HG03135 (cell line): ENCODE measurements at regions not wholly inside any gene's neighbourhood (a gene's known extent, or its start where the extent isn't known, plus 50 kb on each side); places are given as distances from the start of the nearest gene placed in this dataset.

ENCODE experiments used
- ATAC-seq: cut with Tn5 transposase; IDR thresholded peaks from one replicate; pipeline ENCODE4 v1.9.1; 2021; ENCODE audit warnings: mild to moderate bottlenecking, moderate library complexity; ENCODE audit not compliant: unreplicated experiment

DNA sequence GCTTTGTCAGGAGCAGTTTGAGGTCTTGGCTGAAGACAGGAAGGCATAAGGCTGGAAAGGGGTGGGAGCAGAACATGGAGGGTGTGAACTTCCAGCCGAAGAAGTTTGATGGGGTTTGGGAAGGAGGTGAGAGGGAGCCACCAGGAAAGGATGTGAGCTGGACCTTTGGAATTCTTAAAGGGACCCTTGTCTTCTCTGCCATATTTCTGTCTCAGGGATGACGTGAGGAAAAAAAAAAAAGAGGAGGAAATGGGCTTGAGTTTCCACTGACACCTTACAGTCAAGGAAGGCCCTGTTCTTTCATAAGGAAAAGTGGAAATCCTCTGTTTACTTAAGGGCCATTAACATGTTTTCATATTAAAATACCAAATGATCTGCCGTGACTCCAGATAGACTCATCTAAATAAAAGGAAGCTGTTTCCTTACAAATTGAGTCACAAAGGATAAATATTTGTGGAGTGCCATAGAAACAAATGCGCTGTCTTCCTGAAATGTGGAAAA, 132.1 kb downstream of the PALM2AKAP2 start:
- ATAC-seq = no peak

GRCh38 chr9:109912726-109913460, 132.9 kb downstream of the PALM2AKAP2 start:
- no peak for ATAC-seq

GRCh38 chr9:109913461-109913810, 133.4 kb downstream of the PALM2AKAP2 start:
- ATAC-seq = no peak

DNA sequence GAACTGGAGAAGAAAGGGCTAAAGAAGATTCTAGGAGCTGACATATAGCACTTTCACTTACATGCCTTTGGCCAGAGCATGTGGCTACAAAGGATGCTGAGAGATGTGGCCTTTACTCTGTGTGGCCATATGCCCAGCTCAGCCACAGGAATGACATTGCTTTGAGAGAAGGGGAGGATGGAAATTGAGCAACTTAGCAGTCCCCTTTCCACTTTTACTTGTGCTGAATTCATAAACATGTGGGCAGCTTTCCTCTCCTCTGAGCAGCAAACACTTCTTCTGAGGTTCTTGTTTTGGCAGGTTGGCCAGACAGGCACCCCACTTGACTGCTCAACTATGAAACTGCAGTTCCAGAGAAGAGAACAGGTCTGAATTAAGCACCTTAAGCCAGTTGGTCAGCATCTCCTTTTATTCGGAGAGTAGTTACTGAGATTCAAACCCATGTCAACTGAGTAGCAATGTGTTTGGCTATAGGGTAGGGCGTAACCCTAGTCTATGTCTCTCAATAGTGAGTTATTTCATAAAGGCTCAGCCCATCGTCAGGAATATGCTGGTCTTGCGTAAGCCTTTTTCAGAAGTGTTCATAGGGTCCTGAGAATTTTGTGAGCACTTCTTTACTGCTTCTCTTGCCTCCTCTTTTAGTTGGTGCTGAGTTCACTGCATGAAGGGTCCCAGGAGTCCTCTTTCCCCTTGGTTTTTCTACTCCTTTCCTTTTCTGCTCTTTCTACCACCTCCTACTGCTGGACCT, 134.5 kb downstream of the PALM2AKAP2 start:
- peak; percentile 47 for ATAC-seq

DNA sequence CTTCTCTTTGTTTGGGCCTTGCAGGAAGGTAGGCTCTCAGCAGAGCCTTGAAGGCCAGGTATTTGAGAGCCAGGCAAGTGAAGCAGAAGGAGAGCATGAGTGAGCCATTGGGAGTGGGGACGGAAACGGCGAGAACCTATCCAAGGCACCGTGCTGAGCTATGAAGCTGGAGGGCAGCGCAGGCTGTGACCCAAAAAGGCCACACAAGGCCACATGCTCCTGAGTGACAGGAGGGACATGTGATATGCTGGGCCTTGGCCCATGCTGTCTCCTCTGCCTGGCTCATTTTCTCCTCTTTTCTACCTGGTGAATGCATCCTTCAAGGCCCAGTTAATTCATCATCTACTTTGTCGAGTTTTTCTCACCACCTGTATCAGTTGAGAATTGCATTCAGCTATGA, 136.3 kb downstream of the PALM2AKAP2 start:
- ATAC-seq = no peak

GRCh38 chr9:109918339-109919163, 138.6 kb downstream of the PALM2AKAP2 start:
- peak; percentile 68 for ATAC-seq

- ATAC-seq = no peak
These were observed 139.9 kb downstream of the PALM2AKAP2 start for GRCh38 chr9:109919736-109920408.

- no peak for ATAC-seq
These were observed 142.8 kb downstream of the PALM2AKAP2 start for GRCh38 chr9:109922617-109923470.

DNA sequence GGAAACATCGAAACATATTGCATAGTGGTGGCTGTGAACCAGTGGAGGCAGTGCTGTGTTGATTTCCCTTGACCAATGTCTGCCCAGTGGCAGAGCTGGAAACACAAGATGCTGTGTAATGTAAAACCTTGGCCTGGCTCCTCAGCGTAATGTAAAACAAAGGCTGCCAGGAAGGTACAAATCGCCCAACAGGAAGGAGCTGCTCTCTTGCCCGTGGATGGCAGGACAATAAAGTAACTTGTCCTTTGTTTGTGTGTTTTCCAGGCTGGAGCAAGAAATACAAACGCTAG, 143.4 kb downstream of the PALM2AKAP2 start:
- no peak for ATAC-seq

- no peak for ATAC-seq
These were observed 143.8 kb downstream of the PALM2AKAP2 start for GRCh38 chr9:109923806-109924205.

GRCh38 chr9:109925799-109926198, 145.8 kb downstream of the PALM2AKAP2 start:
- ATAC-seq = no peak

GRCh38 chr9:109926421-109926869, 146.4 kb downstream of the PALM2AKAP2 start:
- no peak for ATAC-seq

- no peak for ATAC-seq
These were observed 151.6 kb downstream of the PALM2AKAP2 start for GRCh38 chr9:109931623-109932022.

- ATAC-seq = no peak
These were observed 154.3 kb downstream of the PALM2AKAP2 start for GRCh38 chr9:109934136-109934856.

DNA sequence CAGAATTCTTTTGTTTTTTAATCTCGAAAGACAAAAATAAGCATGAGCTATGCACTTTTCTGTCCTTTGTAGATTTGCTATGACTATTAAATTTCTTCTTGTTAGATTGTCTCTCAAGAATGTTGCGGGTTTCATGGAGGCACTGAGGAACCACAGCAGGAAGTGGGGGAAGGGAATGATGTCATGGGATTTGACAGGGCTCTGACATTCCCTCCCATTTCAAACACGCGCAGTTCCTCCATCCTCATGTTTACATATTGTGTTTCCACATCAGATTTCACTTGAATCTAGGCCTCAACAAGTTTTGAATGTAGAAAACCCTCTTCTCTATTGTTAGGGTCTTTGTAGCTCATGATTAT, 154.8 kb downstream of the PALM2AKAP2 start:
- ATAC-seq = no peak

GRCh38 chr9:109935406-109936087, 155.5 kb downstream of the PALM2AKAP2 start:
- ATAC-seq = peak; percentile 68

- ATAC-seq = no peak
These were observed 158.0 kb downstream of the PALM2AKAP2 start for GRCh38 chr9:109937861-109938453.

DNA sequence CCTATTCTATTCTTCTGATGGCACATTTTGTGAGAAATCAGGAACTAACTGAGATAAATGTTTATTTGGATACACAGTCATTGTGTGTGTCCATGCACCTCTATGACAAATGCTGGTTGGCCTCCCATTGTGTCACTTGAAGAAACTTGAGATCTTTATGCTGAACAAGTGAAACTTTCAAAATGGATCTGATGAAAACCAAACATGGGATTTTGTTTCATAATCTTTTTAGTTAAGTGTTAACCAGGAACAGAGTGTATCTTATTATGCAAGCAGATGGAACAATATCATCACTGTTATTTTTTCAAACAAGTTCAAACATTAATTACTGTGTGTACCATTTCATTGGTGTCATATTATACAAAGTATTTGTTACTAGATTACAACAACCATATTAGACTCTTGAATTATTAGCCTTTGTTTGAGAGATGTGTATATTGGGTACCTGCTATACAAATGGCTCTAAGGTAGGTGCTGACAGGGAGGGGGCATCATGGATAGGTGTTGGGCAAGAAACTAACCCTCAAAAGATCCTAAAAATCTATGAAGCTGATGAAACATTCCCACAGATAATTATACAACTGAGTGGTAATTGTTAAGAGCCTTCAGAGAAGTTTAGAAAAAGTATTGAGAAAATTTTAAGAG, 159.8 kb downstream of the PALM2AKAP2 start:
- ATAC-seq = no peak
